ENCODE measurements at regions not wholly inside any gene's neighbourhood (a gene's known extent, or its start where the extent isn't known, plus 50 kb on each side); places are given as distances from the start of the nearest gene placed in this dataset.

DNA sequence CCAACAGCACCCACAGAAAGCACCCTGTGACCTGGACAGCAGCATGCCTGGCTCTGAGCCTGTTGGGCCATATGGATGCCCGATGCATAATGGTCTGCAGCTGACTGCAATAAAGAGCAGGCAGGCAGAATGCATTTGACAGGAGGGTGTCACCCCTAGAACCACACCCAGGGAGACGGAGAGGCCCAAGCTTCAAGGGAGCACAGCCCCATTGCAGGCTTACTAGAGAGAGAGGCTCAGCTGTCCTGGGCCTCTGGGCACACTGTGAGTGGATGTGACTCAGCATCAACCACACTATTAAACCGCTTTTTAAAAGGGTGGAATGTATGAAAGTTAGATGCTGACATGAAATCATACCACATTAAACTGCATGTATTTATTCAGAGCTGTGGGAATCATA lies 365.3 kb downstream of the CTTN start:
- DNase-seq (ENCODE audit: low read depth in 2 of 2), result no peak

DNA sequence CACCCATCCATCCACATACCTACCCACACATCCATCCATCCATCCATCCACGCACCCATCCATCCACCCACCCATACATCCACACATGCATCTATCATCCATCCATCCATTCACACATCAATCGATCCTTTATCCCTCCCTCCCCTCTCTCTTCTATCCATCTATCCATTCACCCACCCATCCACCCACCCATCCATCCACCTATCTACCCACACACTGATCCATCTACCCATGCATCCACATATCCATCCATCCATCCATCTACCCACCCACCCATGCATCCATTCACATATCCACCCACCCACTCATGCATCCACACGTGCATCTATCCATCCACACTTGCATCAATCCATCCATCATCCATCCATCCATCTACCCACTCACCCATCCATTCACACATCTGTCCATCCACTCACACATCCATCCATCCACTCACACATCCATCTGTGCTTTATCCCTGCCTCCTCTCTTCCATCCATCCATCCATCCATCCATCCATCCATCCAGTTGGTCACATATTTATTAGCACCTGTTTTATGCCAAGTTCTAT lies 366.1 kb downstream of the CTTN start:
- no peak for DNase-seq (ENCODE audit: low read depth in 2 of 2)

DNA sequence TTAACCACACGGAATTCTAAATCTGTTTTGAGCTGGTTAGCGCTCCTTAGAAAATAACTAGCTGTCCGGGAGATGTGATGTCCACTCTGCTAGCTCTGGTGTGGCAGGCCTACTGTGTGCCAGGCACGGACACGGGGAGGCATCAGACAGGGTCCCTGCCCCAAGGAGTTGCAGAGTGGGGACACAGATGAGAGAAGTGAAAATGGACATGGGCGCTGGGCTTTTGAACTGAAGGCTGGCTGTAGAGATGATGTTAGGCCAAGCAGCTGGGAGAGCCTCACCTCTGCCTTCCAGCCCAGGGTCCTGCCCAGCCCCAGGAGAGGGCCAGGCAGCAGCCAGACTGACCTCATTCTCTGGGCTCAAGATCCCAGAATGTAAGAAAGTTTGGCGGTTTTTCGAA lies 368.6 kb downstream of the CTTN start:
- no peak for DNase-seq (ENCODE audit: low read depth in 2 of 2)

DNA sequence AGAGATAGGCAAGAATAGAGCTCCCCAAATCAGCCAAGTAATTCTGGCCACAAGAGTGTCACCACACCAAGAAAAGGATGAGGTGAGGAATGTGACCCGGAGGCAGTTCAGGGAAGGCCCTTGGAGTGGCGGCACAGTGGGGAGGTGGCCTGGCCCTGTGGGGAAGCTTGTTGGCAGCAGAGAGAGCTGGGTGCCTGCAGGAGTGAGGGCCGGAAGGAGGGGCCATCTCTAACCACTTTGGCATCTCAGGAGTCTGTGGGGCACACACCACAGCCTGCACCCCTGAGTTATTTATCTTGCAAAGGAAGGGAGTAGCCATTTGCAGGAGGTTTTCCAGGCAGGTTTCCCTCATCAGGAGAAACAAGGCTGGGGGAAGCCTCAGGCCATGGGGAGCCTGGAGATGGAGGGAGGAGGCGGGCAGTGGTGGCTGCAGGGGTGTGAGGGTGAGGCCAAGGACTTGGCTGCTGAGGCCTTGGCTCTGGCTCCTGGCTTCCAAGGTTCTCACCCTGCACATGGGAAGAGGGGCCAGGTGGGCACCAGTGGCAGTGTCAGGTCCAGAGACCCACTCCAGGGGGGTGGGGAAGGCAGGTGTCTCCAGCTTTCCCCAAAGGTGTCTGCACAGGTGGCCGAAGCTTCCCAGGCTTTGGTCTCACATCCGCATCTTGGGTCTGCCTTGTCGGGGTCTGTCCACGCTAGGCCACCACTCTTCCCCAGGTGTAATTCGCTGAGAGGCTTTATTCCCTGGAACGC lies 370.2 kb downstream of the CTTN start:
- no peak for DNase-seq (ENCODE audit: low read depth in 2 of 2)

DNA sequence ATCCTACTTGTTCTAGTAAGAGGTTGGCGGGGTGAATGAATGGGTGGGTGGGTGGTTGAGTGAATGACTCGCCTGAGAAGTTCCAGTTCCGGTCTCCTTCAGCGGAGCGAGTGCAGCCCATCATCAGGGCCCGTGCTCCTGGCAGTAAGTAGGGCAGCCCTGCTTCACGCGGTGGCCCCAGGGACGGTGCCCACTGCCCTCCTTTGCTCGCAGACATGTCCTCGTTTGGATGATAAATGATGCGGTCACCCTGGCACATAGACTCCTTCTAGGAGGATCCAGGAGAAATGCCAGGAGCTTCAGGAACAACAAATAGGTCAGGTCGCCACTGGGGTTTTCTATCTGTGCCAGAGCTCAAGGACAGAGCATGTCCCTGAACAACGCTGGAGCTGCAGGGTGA lies 370.8 kb downstream of the CTTN start:
- DNase-seq (ENCODE audit: low read depth in 2 of 2), result no peak

DNA sequence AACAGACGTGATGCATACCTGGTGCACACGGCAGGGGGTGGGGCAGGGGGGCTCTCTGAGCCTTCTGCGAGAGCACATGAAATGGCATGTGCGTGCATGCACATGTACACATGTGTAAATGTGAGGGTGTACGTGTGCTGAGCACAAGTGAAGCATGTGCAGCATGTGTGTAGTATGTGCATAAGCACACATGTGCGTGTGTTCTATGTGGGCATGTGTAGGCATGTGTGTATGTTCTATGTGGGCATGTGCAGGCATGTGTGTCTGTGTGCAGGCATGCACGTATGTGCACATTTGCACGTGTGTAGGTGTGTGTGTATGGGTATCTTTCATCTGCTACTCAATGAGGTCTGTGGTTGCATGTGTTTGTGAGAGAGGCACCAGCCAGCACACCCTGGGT lies 371.2 kb downstream of the CTTN start:
- no peak for DNase-seq (ENCODE audit: low read depth in 2 of 2)

DNA sequence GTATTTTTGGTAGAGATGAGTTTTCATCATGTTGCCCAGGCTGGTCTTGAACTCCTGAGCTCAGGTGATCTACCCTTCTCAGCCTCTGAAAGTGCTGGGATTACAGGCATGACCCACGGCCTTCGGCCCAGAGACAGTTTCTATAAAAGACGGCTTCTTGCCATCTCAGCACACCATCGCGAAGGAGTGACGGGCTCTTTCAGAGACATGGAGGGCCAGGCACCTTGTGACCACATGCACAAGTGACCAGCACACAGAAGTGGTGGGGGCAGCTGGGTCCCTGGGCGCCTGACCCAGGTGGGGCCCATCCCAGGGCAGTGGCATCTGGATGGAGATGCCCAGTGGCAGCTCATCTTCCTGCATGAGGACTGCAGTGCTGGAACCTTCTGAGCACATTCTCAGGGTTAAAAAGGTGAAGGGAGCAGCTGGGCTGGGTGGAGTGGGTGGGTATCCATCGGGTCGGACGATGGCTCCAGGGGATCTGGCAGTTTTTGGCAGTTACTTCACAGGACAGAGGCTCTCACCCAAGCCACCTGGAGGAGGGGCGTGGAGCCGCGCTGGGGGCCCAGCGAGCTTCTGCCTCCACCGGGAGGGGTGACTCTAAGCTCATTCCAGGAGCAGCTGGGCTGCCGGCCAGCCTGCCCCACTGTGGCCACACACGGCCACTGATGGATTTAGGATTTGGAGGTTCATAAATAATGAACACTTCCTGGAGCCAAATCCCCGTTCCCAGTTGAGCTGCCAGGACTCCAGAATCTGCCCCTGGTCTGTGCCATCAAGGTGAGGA lies 373.0 kb downstream of the CTTN start:
- no peak for DNase-seq (ENCODE audit: low read depth in 2 of 2)

DNA sequence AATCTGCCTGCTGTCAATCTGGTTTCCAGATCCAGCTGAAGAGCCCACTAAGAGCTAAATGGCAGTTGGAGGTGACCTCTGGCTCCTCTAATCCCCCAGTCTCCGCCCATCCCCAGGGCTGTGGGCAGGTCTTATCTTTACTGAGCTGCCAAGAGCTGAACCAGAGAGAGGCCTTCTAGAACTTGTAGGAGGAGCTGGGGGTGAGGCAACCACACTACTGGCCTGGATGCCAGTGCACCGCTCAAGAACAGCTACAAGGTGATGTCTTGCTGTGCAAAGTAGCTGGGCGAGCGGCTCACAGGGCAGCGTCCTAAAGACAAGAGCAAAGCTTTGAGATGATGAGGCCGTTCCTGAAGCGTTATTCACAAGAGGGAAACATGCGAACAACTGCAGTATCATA lies 374.6 kb downstream of the CTTN start:
- no peak for DNase-seq (ENCODE audit: low read depth in 2 of 2)

DNA sequence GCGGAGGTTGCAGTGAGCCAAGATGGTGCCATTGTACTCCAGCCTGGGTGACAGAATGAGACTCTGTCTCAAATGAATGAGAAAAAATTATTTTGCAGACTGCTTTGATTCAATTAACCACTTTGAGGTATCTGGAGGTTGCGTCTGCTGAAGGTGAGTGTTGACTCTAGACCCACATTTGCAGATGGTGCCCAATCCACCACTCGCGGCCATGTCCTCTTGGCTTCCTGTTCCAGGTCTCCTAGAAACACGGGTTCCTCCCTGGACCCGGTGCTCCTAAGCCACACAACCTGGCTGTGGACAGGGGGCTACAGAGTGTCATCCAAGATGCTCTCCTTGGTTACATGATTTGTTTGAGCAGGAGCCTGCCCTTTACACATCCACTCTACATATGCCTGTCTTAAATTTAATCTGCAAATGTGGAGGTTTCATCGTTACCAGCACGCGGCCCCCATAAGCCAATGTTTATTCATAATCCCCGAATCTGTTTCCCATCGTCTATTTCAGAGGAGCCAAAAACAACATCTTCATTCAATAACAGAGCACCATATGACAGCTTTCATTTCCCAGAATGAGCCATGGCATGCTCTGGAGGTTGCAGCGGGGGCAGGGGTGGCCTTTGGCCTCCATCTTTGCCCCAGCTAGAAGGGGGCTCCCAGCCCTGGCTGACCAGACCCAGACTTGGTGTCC lies 377.2 kb downstream of the CTTN start:
- DNase-seq (ENCODE audit: low read depth in 2 of 2), result no peak

DNA sequence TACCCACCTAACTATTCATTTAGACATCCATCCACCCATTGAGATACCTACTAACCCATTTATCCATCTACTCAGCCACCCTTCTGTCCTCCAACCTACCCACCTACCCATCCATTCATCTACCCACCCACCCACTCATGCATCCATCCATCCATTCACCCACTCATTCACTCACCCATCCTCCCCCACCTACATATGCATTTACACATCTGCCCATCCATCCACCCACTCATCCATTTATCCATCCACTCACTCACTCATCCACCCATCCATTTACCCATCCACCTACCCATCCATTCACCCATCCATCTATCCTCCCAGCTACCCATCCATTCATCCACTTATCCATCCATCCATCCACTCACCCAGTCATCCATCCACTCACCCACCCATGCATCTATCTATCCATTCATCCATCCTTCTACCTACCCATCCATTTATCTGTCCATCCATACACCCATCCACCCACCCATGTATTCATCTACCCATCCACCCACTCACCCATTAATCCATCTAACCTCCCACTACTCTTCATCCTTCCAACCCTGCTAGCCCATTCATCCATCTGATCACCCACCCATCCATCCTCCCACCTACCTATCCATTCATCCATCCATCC lies 378.7 kb downstream of the CTTN start:
- DNase-seq (ENCODE audit: low read depth in 2 of 2), result no peak

DNA sequence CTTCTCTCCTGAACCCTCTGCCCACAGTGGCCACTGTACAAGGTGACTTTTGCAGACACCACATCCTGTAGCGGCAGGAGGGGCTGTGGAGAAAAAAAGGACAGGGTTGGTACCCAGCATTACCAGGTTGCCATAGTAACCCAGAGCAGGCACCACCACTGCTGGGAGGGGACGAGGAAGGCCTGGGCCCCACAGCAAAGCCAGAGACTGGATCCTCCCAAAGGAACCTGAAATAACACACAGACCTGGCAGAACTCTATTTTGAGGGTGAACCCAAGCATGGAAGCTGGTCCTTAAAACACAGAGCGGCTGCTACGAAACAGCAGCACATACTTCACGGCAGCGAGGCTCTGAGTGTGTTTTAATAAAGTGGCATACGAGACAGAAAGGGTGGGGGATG lies 380.6 kb downstream of the CTTN start:
- DNase-seq (ENCODE audit: low read depth in 2 of 2), result no peak

DNA sequence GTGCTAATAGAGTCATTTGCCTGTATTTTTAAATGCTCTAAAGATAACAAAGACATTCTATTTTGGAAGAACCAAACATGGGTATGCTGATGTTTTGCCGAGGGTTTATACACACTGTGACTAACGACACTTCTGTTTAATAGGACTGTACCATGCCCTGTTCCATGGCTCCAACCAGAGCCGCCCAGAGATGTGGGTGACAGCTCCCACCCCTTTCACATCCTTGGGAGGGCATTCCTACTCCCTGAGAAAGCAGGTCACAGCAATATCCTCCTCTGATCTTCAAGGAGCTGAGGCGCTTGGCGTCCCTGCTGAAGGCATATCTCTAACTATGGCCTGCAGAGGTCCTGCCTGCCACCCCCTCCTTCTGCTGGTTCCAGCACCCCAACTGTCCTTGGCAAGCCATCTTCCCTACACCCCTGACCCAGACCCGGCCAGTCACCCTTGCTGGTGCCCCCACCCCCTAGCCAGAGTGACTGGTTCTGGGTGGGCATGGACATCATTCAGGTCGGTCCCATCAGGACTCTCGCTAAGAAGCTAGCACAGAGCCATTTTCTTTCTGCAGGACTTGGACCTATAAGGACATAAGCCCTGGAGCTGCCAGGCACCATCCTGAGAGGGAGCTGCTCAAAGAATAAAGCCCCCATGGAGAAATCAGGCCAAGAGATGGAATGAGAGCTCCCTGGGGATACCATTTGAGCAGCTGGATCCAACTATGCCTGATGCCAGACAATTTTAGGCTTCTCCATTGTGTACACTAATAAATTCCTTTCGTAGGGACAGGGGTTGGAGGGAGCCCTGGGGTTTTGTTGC lies 381.3 kb downstream of the CTTN start:
- no peak for DNase-seq (ENCODE audit: low read depth in 2 of 2)

DNA sequence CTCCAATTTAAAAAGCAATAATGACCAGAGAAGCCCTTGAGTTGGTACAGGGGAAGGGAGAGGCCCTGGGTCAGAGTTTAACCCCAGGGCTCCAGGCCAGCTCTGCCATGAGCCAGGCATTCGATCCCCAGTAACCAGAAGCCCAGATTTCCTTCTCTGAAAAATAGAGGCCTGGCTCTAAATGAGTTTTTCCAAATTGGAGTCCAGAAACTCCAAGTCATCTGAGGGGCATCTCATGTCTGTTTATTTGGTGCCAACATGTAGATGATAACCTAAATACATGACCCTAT lies 381.9 kb downstream of the CTTN start:
- no peak for DNase-seq (ENCODE audit: low read depth in 2 of 2)

DNA sequence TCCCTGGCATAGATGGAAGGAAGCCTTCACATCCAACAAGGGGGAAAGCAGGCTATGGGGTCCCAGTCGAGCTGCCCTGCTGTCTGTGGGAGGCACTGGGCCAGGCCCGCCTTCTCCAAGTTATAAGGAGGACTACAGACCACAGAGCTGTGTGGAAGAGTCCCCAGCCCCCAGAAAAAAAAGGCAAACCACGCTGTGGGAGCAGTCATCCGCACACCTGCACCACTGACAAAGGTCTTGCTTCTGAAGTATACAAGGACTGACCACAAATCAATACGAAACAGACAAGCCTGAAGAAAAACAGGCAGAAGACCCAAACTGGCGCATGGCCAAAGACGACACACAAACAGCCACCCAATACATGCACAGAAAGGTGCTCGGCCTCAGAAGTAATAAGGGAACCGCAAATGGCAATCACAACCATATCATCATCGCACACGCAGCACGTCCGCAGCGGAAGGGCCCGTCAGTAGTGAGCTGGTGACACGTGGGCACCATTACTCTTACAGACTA lies 384.1 kb downstream of the CTTN start:
- no peak for DNase-seq (ENCODE audit: low read depth in 2 of 2)

DNA sequence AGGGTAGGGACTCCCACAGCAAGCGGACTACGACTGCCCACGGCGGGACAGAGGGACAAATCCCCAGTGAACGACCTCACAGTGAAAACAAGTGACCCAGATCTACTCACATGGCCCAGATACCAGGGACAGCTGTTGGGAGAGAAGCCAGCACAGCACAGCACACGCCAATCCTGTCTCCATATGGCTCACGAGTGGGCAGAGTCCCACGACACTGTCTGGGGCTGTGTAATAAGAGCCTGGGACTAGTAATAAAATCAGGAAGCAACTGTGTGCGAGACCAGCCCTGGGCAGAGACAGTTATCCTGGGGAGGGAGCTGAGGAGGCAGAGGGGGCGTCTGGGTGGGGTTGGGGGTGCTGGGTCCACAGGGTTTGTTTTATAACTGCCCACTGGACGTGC lies 385.0 kb downstream of the CTTN start:
- DNase-seq (ENCODE audit: low read depth in 2 of 2), result no peak

DNA sequence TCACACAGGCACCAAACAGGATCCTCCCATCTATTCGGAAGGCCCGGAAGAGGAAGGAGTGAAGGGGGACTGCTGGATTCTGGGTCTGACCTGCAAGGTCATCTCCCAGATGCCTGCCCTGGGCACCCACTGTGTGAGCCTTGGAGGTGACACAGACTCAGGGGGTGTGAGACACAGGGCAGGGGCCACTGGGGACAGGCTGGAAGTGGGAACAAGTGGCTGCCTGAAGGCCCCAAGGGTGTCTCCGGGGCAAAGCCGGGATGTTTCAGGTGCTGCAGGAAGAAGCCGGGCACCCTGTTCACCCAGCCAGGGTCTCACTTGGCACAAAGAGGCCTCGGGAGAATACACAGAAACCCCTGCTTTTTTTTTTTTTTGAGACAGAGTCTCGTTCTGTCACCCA lies 385.5 kb downstream of the CTTN start:
- DNase-seq (ENCODE audit: low read depth in 2 of 2), result no peak

DNA sequence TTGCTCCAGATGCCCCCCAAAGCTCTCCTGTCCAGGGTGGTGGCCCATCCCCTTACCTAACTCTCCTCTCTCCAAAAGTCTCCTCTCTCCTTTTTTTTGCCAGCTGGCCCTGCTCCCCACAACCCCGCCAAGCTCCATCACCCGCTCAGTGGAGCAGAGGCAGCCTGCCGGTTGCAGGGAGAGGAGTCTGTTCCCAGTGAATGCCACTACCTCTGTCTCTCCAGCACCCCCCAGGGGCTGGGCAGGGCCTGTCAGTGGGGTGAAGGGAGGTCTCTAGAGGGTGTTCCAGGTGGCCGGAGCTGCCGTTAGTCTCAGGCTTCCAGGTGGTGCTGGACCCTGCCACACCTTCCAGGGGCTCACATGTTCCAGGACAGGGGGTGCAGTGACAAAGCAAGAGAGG lies 387.0 kb downstream of the CTTN start:
- DNase-seq (ENCODE audit: low read depth in 2 of 2), result no peak

DNA sequence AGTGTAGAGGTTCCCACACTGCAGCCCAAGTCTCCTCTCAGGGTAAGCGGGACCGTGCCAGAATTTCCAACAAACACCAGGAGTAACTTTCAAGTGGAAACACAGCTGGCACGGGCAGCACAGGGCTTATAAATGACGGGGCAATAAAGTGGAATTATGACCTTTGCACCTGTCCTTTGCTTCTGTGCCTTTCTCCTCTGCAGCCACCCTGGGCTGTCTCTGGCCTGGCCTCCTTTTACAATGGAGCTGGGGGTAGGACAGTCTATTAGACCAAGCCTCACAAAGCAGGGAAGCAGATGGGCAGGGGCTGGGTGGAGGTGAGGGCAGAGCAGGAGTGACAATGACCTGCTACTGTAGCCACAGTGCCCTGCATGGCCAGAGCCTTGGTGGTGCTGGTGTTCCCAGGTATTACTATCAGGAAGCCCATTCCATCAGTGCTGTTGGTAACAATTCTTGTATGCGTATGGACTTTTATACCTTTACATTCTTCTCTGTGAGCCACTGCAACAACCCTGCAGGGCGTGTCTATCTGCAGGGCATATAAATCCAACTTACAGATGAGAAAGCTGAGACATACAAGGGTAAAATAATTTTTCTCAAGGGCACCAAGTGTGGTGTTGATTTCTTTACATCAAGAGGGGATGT lies 387.8 kb downstream of the CTTN start:
- DNase-seq (ENCODE audit: low read depth in 2 of 2), result no peak

DNA sequence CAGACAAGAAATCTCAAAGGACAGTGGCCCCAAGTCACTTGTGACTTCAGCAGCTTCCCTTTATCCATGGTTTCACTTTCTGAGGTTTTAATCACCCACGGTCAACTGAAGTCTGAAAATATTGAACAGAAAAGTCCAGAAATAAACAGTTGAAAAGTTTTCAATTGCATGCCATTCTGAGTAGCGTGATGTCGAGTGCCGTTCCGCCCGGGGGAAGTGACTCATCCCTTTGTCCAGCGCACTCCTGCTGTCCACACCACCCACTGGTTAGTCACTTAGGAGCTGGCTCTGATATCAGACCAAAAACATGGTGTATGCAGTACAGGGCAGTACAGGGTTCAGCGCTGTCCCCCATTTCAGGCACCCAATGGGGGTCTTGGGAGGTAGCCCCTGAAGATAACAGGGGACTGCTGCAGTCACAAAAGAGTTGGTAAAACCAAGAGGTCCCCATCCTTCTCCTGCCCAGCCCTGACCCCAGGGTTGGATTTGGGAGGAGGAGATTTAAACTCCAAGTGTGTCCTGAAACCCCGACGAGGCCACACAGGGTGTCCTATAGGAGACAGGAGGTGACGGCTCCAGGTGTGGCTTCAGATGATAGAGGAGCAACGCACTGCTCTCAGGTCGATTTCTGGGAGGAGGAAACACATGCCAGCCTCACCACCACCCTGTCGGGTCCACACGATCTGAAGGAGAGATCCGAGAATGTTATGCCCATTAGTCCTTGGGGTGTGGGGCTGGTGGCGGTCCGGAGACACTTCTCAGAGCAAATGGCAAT lies 390.1 kb downstream of the CTTN start:
- no peak for DNase-seq (ENCODE audit: low read depth in 2 of 2)

DNA sequence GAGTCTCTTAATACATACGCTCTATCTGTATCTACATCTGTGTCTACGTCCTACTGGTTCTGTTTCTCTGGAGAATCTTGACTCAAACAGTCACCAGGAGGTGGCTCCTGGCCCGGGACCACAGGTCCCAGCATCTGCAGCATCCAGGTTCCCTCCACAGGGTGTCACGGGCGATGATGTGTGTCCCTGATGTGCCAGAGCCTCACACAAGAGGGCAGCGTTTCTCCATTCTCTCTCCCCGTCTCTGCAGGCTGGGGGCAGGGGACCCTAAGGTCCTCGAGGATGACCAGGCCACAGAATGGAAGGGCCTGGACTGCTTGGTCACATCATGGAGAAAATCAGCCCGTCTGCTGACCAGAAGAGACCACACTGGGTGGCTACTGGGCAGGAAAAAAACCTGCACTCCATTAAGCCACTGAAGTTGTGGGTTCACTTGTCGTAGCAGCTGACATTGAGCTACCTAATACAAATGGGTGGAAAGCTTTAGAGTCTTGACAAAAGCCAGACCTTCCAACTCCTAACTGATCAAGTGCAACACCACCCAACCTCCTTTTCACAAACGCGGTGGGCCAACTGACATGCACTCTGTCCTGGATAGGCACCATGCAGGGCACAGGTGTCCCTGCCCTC lies 392.5 kb downstream of the CTTN start:
- no peak for DNase-seq (ENCODE audit: low read depth in 2 of 2)
